ENCODE measurements at regions not wholly inside any gene's neighbourhood (a gene's known extent, or its start where the extent isn't known, plus 50 kb on each side); places are given as distances from the start of the nearest gene placed in this dataset.
"Not testable (repeated sequence)": the region's sequence is repeated elsewhere in the genome, so short reads cannot be mapped to it uniquely, and the experiment has no call there.

- no peaks in the 10 kb centered on the region for H3K36me3 ChIP-seq (ENCODE audit: control insufficient read depth, low read depth, low read length)
- H3K27ac ChIP-seq (ENCODE audit: low read length) = no peak overlapping the region
- no peak overlapping the region for H3K4me3 ChIP-seq (ENCODE audit: low read length)
- no peaks in the 10 kb centered on the region for H3K4me1 ChIP-seq (ENCODE audit: control insufficient read depth, low read depth, low read length)
- H3K9ac ChIP-seq (ENCODE audit: low read length) = no peak overlapping the region
- H3K27me3 ChIP-seq (ENCODE audit: control insufficient read depth, insufficient read depth, low read length) = no peaks in the 10 kb centered on the region
- no peaks in the 10 kb centered on the region for H3K9me3 ChIP-seq (ENCODE audit: control insufficient read depth, low read depth, low read length)
Observed at GRCh38 chr11:86164106-86164505, 80.4 kb upstream of the EED start.

GRCh38 chr11:86163221-86163876 is 81.2 kb upstream of the EED start:
- H3K4me1 ChIP-seq (ENCODE audit: control insufficient read depth, low read depth, low read length); H3K27me3 ChIP-seq (ENCODE audit: control insufficient read depth, insufficient read depth, low read length); H3K27ac ChIP-seq (ENCODE audit: low read length); H3K4me3 ChIP-seq (ENCODE audit: low read length); H3K9ac ChIP-seq (ENCODE audit: low read length); H3K9me3 ChIP-seq (ENCODE audit: control insufficient read depth, low read depth, low read length); H3K36me3 ChIP-seq (ENCODE audit: control insufficient read depth, low read depth, low read length): not testable (repeated sequence)

- Histone ChIP-seq H3K27ac (ENCODE audit: low read length) (no peak overlapping the region), H3K4me1 (ENCODE audit: control insufficient read depth, low read depth, low read length) (peaks cover 4% of the 10 kb centered on the region)
Observed at GRCh38 chr11:86162239-86162638, 82.3 kb upstream of the EED start.

GRCh38 chr11:86161837-86162236 is 82.7 kb upstream of the EED start:
- H3K27me3 ChIP-seq (ENCODE audit: control insufficient read depth, insufficient read depth, low read length) = no peaks in the 10 kb centered on the region
- H3K27ac ChIP-seq (ENCODE audit: low read length) = no peak overlapping the region
- no peak overlapping the region for H3K9ac ChIP-seq (ENCODE audit: low read length)

More at GRCh38 chr11:86162239-86162638, 82.3 kb upstream of the EED start:
- H3K9ac ChIP-seq (ENCODE audit: low read length) = no peak overlapping the region
- no peak overlapping the region for H3K4me3 ChIP-seq (ENCODE audit: low read length)
- no peaks in the 10 kb centered on the region for H3K36me3 ChIP-seq (ENCODE audit: control insufficient read depth, low read depth, low read length)
- H3K9me3 ChIP-seq (ENCODE audit: control insufficient read depth, low read depth, low read length) = no peaks in the 10 kb centered on the region
- H3K27me3 ChIP-seq (ENCODE audit: control insufficient read depth, insufficient read depth, low read length) = no peaks in the 10 kb centered on the region

GRCh38 chr11:86161336-86161735 is 83.2 kb upstream of the EED start:
- H3K9me3 ChIP-seq (ENCODE audit: control insufficient read depth, low read depth, low read length) = no peaks in the 10 kb centered on the region
- no peaks in the 10 kb centered on the region for H3K27me3 ChIP-seq (ENCODE audit: control insufficient read depth, insufficient read depth, low read length)
- H3K4me3 ChIP-seq (ENCODE audit: low read length) = no peak overlapping the region
- no peak overlapping the region for H3K27ac ChIP-seq (ENCODE audit: low read length)
- H3K4me1 ChIP-seq (ENCODE audit: control insufficient read depth, low read depth, low read length) = peaks cover 4% of the 10 kb centered on the region
- no peaks in the 10 kb centered on the region for H3K36me3 ChIP-seq (ENCODE audit: control insufficient read depth, low read depth, low read length)
- H3K9ac ChIP-seq (ENCODE audit: low read length) = no peak overlapping the region

More at GRCh38 chr11:86161837-86162236, 82.7 kb upstream of the EED start:
- peaks cover 4% of the 10 kb centered on the region for H3K4me1 ChIP-seq (ENCODE audit: control insufficient read depth, low read depth, low read length)
- no peaks in the 10 kb centered on the region for H3K9me3 ChIP-seq (ENCODE audit: control insufficient read depth, low read depth, low read length)
- no peak overlapping the region for H3K4me3 ChIP-seq (ENCODE audit: low read length)
- H3K36me3 ChIP-seq (ENCODE audit: control insufficient read depth, low read depth, low read length) = no peaks in the 10 kb centered on the region

- H3K27ac ChIP-seq (ENCODE audit: low read length) = no peak overlapping the region
- H3K4me1 ChIP-seq (ENCODE audit: control insufficient read depth, low read depth, low read length) = peaks cover 4% of the 10 kb centered on the region
- H3K9ac ChIP-seq (ENCODE audit: low read length) = no peak overlapping the region
- H3K27me3 ChIP-seq (ENCODE audit: control insufficient read depth, insufficient read depth, low read length) = no peaks in the 10 kb centered on the region
- no peak overlapping the region for H3K4me3 ChIP-seq (ENCODE audit: low read length)
- H3K36me3 ChIP-seq (ENCODE audit: control insufficient read depth, low read depth, low read length) = no peaks in the 10 kb centered on the region
- no peaks in the 10 kb centered on the region for H3K9me3 ChIP-seq (ENCODE audit: control insufficient read depth, low read depth, low read length)
Observed at GRCh38 chr11:86160541-86161149, 83.9 kb upstream of the EED start.

- no peaks in the 10 kb centered on the region for H3K27me3 ChIP-seq (ENCODE audit: control insufficient read depth, insufficient read depth, low read length)
- no peak overlapping the region for H3K4me3 ChIP-seq (ENCODE audit: low read length)
- H3K9ac ChIP-seq (ENCODE audit: low read length) = no peak overlapping the region
- H3K27ac ChIP-seq (ENCODE audit: low read length) = no peak overlapping the region
- H3K9me3 ChIP-seq (ENCODE audit: control insufficient read depth, low read depth, low read length) = no peaks in the 10 kb centered on the region
- H3K36me3 ChIP-seq (ENCODE audit: control insufficient read depth, low read depth, low read length) = no peaks in the 10 kb centered on the region
- H3K4me1 ChIP-seq (ENCODE audit: control insufficient read depth, low read depth, low read length) = peaks cover 4% of the 10 kb centered on the region
Observed at GRCh38 chr11:86159581-86159891, 85.0 kb upstream of the EED start.

GRCh38 chr11:86158704-86159580 is 85.6 kb upstream of the EED start:
- no peak overlapping the region for H3K27ac ChIP-seq (ENCODE audit: low read length)
- no peak overlapping the region for H3K9ac ChIP-seq (ENCODE audit: low read length)
- no peaks in the 10 kb centered on the region for H3K36me3 ChIP-seq (ENCODE audit: control insufficient read depth, low read depth, low read length)
- H3K4me1 ChIP-seq (ENCODE audit: control insufficient read depth, low read depth, low read length) = peaks cover 4% of the 10 kb centered on the region
- no peak overlapping the region for H3K4me3 ChIP-seq (ENCODE audit: low read length)
- no peaks in the 10 kb centered on the region for H3K27me3 ChIP-seq (ENCODE audit: control insufficient read depth, insufficient read depth, low read length)
- H3K9me3 ChIP-seq (ENCODE audit: control insufficient read depth, low read depth, low read length) = no peaks in the 10 kb centered on the region

- Histone ChIP-seq H3K27ac (ENCODE audit: low read length) (no peak overlapping the region), H3K4me3 (ENCODE audit: low read length) (no peak overlapping the region), H3K4me1 (ENCODE audit: control insufficient read depth, low read depth, low read length) (peaks cover 4% of the 10 kb centered on the region)
Observed at GRCh38 chr11:86157797-86158378, 86.7 kb upstream of the EED start.

GRCh38 chr11:86156397-86156955 is 87.6 kb upstream of the PICALM start:
- H3K36me3 ChIP-seq (ENCODE audit: control insufficient read depth, low read depth, low read length) = no peaks in the 10 kb centered on the region
- H3K27me3 ChIP-seq (ENCODE audit: control insufficient read depth, insufficient read depth, low read length) = no peaks in the 10 kb centered on the region
- H3K4me3 ChIP-seq (ENCODE audit: low read length) = no peak overlapping the region
- H3K9ac ChIP-seq (ENCODE audit: low read length) = no peak overlapping the region
- no peaks in the 10 kb centered on the region for H3K9me3 ChIP-seq (ENCODE audit: control insufficient read depth, low read depth, low read length)
- H3K27ac ChIP-seq (ENCODE audit: low read length) = no peak overlapping the region
- H3K4me1 ChIP-seq (ENCODE audit: control insufficient read depth, low read depth, low read length) = peaks cover 4% of the 10 kb centered on the region

More at GRCh38 chr11:86157797-86158378, 86.7 kb upstream of the EED start:
- Histone ChIP-seq H3K36me3 (ENCODE audit: control insufficient read depth, low read depth, low read length) (no peaks in the 10 kb centered on the region), H3K9ac (ENCODE audit: low read length) (no peak overlapping the region), H3K27me3 (ENCODE audit: control insufficient read depth, insufficient read depth, low read length) (no peaks in the 10 kb centered on the region), H3K9me3 (ENCODE audit: control insufficient read depth, low read depth, low read length) (no peaks in the 10 kb centered on the region)

- H3K9me3 ChIP-seq (ENCODE audit: control insufficient read depth, low read depth, low read length) = no peaks in the 10 kb centered on the region
- no peak overlapping the region for H3K4me3 ChIP-seq (ENCODE audit: low read length)
- H3K27ac ChIP-seq (ENCODE audit: low read length) = no peak overlapping the region
- no peak overlapping the region for H3K9ac ChIP-seq (ENCODE audit: low read length)
- no peaks in the 10 kb centered on the region for H3K36me3 ChIP-seq (ENCODE audit: control insufficient read depth, low read depth, low read length)
- H3K27me3 ChIP-seq (ENCODE audit: control insufficient read depth, insufficient read depth, low read length) = no peaks in the 10 kb centered on the region
- peaks cover 4% of the 10 kb centered on the region for H3K4me1 ChIP-seq (ENCODE audit: control insufficient read depth, low read depth, low read length)
Observed at GRCh38 chr11:86155200-86155844, 86.4 kb upstream of the PICALM start.
